HCT116 (cell line): ENCODE measurements at regions not wholly inside any gene's neighbourhood (a gene's known extent, or its start where the extent isn't known, plus 50 kb on each side); places are given as distances from the start of the nearest gene placed in this dataset.

Source experiments
- ATAC-seq: fragments of 200-7000 bp; cut with Tn5 transposase; 2 replicates; pipeline ENCODE4 v1.9.1; 2020; ENCODE audit warnings: mild to moderate bottlenecking, moderate library complexity
- BruUV-seq: library from RNA; stranded (reverse); fragments of 400-500 nt; replicated peaks from 2 replicates; lab custom pipeline; 2021; lab: Mats Ljungman, UMichigan
- CTCF ChIA-PET: fragments of 300-600 bp; sonication (Branson Sonifier 250); formaldehyde crosslinking; loops from one replicate; lab custom pipeline; 2021; ENCODE audit warnings: antibody characterized with exemption; lab: Charles Lee
- POLR2A ChIA-PET: fragments of 300-600, 350-600 bp; sonication (Branson Sonifier 250); formaldehyde crosslinking; loops from one replicate; lab custom pipeline; 2021; ENCODE audit warnings: antibody characterized with exemption; lab: Charles Lee
- RAD21 ChIA-PET, 2 experiments: fragments of 300-600 bp; sonication (Branson Sonifier 250); formaldehyde crosslinking; loops; one replicate each; lab custom pipeline; 2023; ENCODE audit warnings: low total read pairs in 2 of 2; ENCODE audit not compliant: uncharacterized antibody in 2 of 2, unreplicated experiment in 2 of 2, low non-redundant PET in 1 of 2; lab: Charles Lee
- DNase-seq: peaks from one replicate; pipeline ENCODE4 v3.0.0-alpha.2; 2010; ENCODE audit warnings: low read depth, low spot score
- H2AFZ ChIP-seq: fragments of 200-600 bp; shearing (Covaris generic), sonication (generic); 2 replicates; pipeline ENCODE4 v1.6.1; 2017; ENCODE audit warnings: low read depth, mixed run types, mixed read lengths, antibody characterized with exemption, low read length; ENCODE audit not compliant: poor library complexity, severe bottlenecking
- H3K27ac ChIP-seq: 2 replicates; pipeline ENCODE4 v1.5.1; 2012; ENCODE audit warnings: low read depth, low read length
- H3K27me3 ChIP-seq: fragments of 200-600 bp; sonication (generic); 2 replicates; pipeline ENCODE4 v1.6.1; 2016; ENCODE audit warnings: mixed run types, low read length, mixed read lengths; ENCODE audit not compliant: insufficient read depth
- H3K36me3 ChIP-seq, 2 experiments: fragments of 200-500 bp in 1 of 2; fragments of 200-600 bp in 1 of 2; sonication (Bioruptor generic) in 1 of 2; sonication (generic) in 1 of 2; 2 replicates each; pipeline versions ENCODE4 v1.5.1 to v1.6.1; 2014 to 2016; ENCODE audit warnings: low read length in 2 of 2, inconsistent platforms in 1 of 2, mixed read lengths in 1 of 2, mixed run types in 1 of 2; ENCODE audit not compliant: insufficient read depth in 2 of 2, control insufficient read depth in 1 of 2
- H3K4me1 ChIP-seq, 2 experiments: fragments of 200-600 bp in 1 of 2; sonication (generic) in 1 of 2; 2 replicates each; pipeline versions ENCODE4 v1.5.1 to v1.6.1; 2012 to 2017; ENCODE audit warnings: low read length in 2 of 2, inconsistent platforms in 1 of 2, mild to moderate bottlenecking in 1 of 2, mixed read lengths in 1 of 2, mixed run types in 1 of 2, moderate library complexity in 1 of 2; ENCODE audit not compliant: insufficient read depth in 2 of 2, control insufficient read depth in 1 of 2
- H3K4me2 ChIP-seq: fragments of 200-600 bp; sonication (generic); 2 replicates; pipeline ENCODE4 v1.6.1; 2017; ENCODE audit warnings: mixed run types, low read length, mixed read lengths
- H3K4me3 ChIP-seq, 2 experiments: fragments of 200-600 bp in 1 of 2; sonication (generic) in 1 of 2; replicated peaks in 1 of 2; 2 replicates each; pipeline ENCODE4 v1.5.1; 2011 to 2016; ENCODE audit warnings: low read length in 2 of 2, control low read depth in 1 of 2, low read depth in 1 of 2, mild to moderate bottlenecking in 1 of 2, mixed read lengths in 1 of 2, mixed run types in 1 of 2
- H3K79me2 ChIP-seq: fragments of 200-600 bp; sonication (generic); 2 replicates; pipeline ENCODE4 v1.6.1; 2017; ENCODE audit warnings: mild to moderate bottlenecking, mixed run types, low read length, moderate library complexity, mixed read lengths; ENCODE audit not compliant: insufficient read depth
- H3K9ac ChIP-seq: fragments of 200-600 bp; sonication (generic); 2 replicates; pipeline ENCODE4 v1.6.1; 2016; ENCODE audit warnings: low read length, mixed read lengths
- H3K9me2 ChIP-seq: fragments of 200-600 bp; sonication (generic), shearing (Covaris generic); 2 replicates; pipeline ENCODE4 v1.6.1; 2017; ENCODE audit warnings: mixed run types, mild to moderate bottlenecking, moderate library complexity; ENCODE audit not compliant: insufficient read depth
- H3K9me3 ChIP-seq, 2 experiments: fragments of 200-500 bp in 1 of 2; fragments of 200-600 bp in 1 of 2; sonication (Bioruptor generic) in 1 of 2; sonication (generic) in 1 of 2; 2 replicates each; pipeline ENCODE4 v1.6.1; 2014 to 2017; ENCODE audit warnings: low read length in 2 of 2, mixed read lengths in 2 of 2, inconsistent platforms in 1 of 2, low read depth in 1 of 2, mild to moderate bottlenecking in 1 of 2, mixed run types in 1 of 2, moderate library complexity in 1 of 2; ENCODE audit not compliant: control insufficient read depth in 1 of 2, insufficient read depth in 1 of 2
- H4K20me1 ChIP-seq: fragments of 200-600 bp; sonication (generic), shearing (Covaris generic); 2 replicates; pipeline ENCODE4 v1.6.1; 2017; ENCODE audit warnings: mixed run types, mild to moderate bottlenecking, moderate library complexity; ENCODE audit not compliant: insufficient read depth
- CBX3 ChIP-seq: IDR thresholded peaks from 2 replicates; pipeline ENCODE4 v1.6.1; 2012; ENCODE audit warnings: low read depth
- CTCF ChIP-seq, 3 experiments: fragments of 200-600 bp in 1 of 3; sonication (generic) in 1 of 3; IDR thresholded peaks in 2 of 3; conservative IDR thresholded peaks in 1 of 3; 2 replicates each; pipeline ENCODE4 v1.5.1; 2012 to 2017; ENCODE audit warnings: low read depth in 2 of 3, low read length in 2 of 3, antibody characterized with exemption in 1 of 3, borderline replicate concordance in 1 of 3, control low read depth in 1 of 3, mild to moderate bottlenecking in 1 of 3, mixed read lengths in 1 of 3, mixed run types in 1 of 3, moderate library complexity in 1 of 3; ENCODE audit not compliant: insufficient read depth in 1 of 3
- EGR1 ChIP-seq: IDR thresholded peaks from 2 replicates; pipeline ENCODE4 v1.6.1; 2012; ENCODE audit warnings: low read depth
- ELF1 ChIP-seq: IDR thresholded peaks from 2 replicates; pipeline ENCODE4 v1.6.1; 2012; ENCODE audit warnings: low read depth, borderline replicate concordance
- EZH2 ChIP-seq: fragments of 200-600 bp; sonication (generic); IDR thresholded peaks from 2 replicates; pipeline ENCODE4 v1.6.1; 2017; ENCODE audit warnings: antibody characterized with exemption, mixed run types
- EZH2phosphoT487 ChIP-seq: fragments of 200-600 bp; IDR thresholded peaks from 2 replicates; pipeline ENCODE4 v1.6.1; 2018; ENCODE audit warnings: antibody characterized with exemption, borderline replicate concordance
- MAX ChIP-seq: IDR thresholded peaks from 2 replicates; pipeline ENCODE4 v1.6.1; 2012
- POLR2A ChIP-seq: IDR thresholded peaks from 2 replicates; pipeline ENCODE4 v1.7.0; 2011; ENCODE audit warnings: borderline replicate concordance; ENCODE audit not compliant: insufficient read depth, insufficient read length; ENCODE audit errors: extremely low read depth
- POLR2AphosphoS5 ChIP-seq: IDR thresholded peaks from 2 replicates; pipeline ENCODE4 v1.6.1; 2011; ENCODE audit warnings: mild to moderate bottlenecking, low read depth, low read length, moderate library complexity
- SIN3A ChIP-seq: IDR thresholded peaks from 2 replicates; pipeline ENCODE4 v1.6.1; 2012; ENCODE audit warnings: low read depth
- SRF ChIP-seq: IDR thresholded peaks from 2 replicates; pipeline ENCODE4 v1.6.1; 2012; ENCODE audit warnings: low read depth
- TCF7L2 ChIP-seq: IDR thresholded peaks from 2 replicates; pipeline ENCODE4 v1.7.0; 2011; ENCODE audit warnings: borderline replicate concordance, inconsistent platforms; ENCODE audit not compliant: insufficient read depth, insufficient read length; ENCODE audit errors: extremely low read depth
- YY1 ChIP-seq: IDR thresholded peaks from 2 replicates; pipeline ENCODE4 v1.6.1; 2011; ENCODE audit warnings: low read length, low read depth, moderate library complexity, mild to moderate bottlenecking; ENCODE audit not compliant: insufficient replicate concordance; ENCODE audit errors: extremely low read depth
- ZFX ChIP-seq: fragments of 450-650 bp; IDR thresholded peaks from 2 replicates; pipeline ENCODE4 v1.6.1; 2017
- intact Hi-C: fragments of 100-400 bp; cut with micrococcal nuclease; formaldehyde crosslinking; loops from 2 replicates; pipeline ENCODE4 v1.10.0; 2022
- TF ChIP-seq, protein P1 (sequence below): IDR thresholded peaks from 2 replicates; pipeline ENCODE4 v1.6.1; 2011; ENCODE audit warnings: mild to moderate bottlenecking, low read length, moderate library complexity; ENCODE audit not compliant: insufficient replicate concordance; ENCODE audit errors: extremely low read depth
- TF ChIP-seq, protein P2 (sequence below): IDR thresholded peaks from 2 replicates; pipeline ENCODE4 v1.6.1; 2012

GRCh38 chr22:46087816-46088277 lies 62.5 kb upstream of the PPARA start:
- ChIA-PET RAD21 (no interaction called here), POLR2A (no interaction called here), CTCF (no interaction called here)
- Histone ChIP-seq H4K20me1 (no peaks in the 10 kb centered on the region; the same call in 1 of the 2 replicates), H3K79me2 (peaks cover 100% of the 10 kb centered on the region), H3K9ac (peak overlapping the region; percentile 99; the same call in 1 of the 2 replicates), H3K9me2 (no peaks in the 10 kb centered on the region), H3K4me1 (peaks cover 33 to 58% of the 10 kb centered on the region in 2 experiments), H3K36me3 (peaks cover 4 to 49% of the 10 kb centered on the region in 2 experiments; a peak in 3 of 4 replicates), H3K27me3 (no peaks in the 10 kb centered on the region), H3K4me2 (no peak overlapping the region), H2AFZ (no peak overlapping the region), H3K4me3 (no peak overlapping the region), H3K9me3 (no peaks in the 10 kb centered on the region), H3K27ac (peak overlapping the region; percentile 100; the same call in 1 of the 2 replicates)
- intact Hi-C loops = no loop called here
- DNase-seq (no peak), ATAC-seq (no peak)
- no TSS peak for BruUV-seq
- TF ChIP-seq POLR2AphosphoS5 (no peak; the same call in 1 of the 2 replicates), YY1 (no peak), EZH2phosphoT487 (no peak), EZH2 (no peak), POLR2A (no peak), ZFX (no peak), SIN3A (no peak), TCF7L2 (no peak), CBX3 (no peak), EGR1 (no peak), MAX (no peak), CTCF (IDR thresholded peaks at IDR 0.05 in 2 of 3, conservative IDR thresholded peaks at IDR 0.05 in 1 of 3; ENCODE audit: borderline replicate concordance in 1 of 3, insufficient read depth in 1 of 3, low read depth in 2 of 3, low read length in 2 of 3) (no peak), ELF1 (no peak), SRF (no peak)
- TF ChIP-seq, protein P1, sequence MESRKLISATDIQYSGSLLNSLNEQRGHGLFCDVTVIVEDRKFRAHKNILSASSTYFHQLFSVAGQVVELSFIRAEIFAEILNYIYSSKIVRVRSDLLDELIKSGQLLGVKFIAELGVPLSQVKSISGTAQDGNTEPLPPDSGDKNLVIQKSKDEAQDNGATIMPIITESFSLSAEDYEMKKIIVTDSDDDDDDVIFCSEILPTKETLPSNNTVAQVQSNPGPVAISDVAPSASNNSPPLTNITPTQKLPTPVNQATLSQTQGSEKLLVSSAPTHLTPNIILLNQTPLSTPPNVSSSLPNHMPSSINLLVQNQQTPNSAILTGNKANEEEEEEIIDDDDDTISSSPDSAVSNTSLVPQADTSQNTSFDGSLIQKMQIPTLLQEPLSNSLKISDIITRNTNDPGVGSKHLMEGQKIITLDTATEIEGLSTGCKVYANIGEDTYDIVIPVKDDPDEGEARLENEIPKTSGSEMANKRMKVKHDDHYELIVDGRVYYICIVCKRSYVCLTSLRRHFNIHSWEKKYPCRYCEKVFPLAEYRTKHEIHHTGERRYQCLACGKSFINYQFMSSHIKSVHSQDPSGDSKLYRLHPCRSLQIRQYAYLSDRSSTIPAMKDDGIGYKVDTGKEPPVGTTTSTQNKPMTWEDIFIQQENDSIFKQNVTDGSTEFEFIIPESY = no peak
- TF ChIP-seq, protein P2, sequence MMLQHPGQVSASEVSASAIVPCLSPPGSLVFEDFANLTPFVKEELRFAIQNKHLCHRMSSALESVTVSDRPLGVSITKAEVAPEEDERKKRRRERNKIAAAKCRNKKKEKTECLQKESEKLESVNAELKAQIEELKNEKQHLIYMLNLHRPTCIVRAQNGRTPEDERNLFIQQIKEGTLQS = no peak
